Right lobe of liver (tissue), 4 donors: ENCODE measurements at regions not wholly inside any gene's neighbourhood (a gene's known extent, or its start where the extent isn't known, plus 50 kb on each side); places are given as distances from the start of the nearest gene placed in this dataset.

ENCODE experiments used
- POLR2A ChIP-seq: fragments of 450-650 bp; IDR thresholded peaks from one replicate; pipeline ENCODE4 v1.6.1; 2017; ENCODE audit warnings: antibody characterized with exemption, mild to moderate bottlenecking
- TF ChIP-seq, protein P1 (sequence below), 4 donors: fragments of 200-600 bp in 3 of 4; fragments of 450-650 bp in 1 of 4; IDR thresholded peaks; one replicate each; pipeline versions ENCODE4 v1.5.1 to v1.8.0; 2016 to 2022; ENCODE audit warnings: antibody characterized with exemption in 4 of 4, mild to moderate bottlenecking in 2 of 4
- donor health status: DM: no; HTN: no; CAD: no.
- donor health status: DM: no; HTN: no; CAD: no.
- donor health status: DM: no; HTN: yes; CAD: no.

DNA sequence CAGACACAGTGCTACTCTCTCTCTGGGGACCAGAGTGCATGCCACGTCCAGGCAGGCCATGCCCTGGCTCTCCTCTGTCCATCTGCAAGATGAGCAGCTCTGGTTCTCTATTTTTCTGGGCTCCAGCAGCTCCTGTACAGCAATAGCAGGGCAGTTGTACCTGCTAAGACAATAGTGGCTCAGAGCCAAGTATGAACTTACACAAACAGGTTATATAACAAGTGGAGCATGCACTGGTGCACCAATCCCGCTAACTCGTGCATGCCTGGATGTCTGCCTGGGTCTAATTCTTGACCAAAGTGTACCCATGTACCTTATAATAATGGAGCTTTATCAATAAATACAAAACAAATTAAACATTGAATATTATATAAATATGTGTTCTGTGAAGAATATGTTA, 392.3 kb downstream of the CENPC start:
- TF ChIP-seq, protein P1, sequence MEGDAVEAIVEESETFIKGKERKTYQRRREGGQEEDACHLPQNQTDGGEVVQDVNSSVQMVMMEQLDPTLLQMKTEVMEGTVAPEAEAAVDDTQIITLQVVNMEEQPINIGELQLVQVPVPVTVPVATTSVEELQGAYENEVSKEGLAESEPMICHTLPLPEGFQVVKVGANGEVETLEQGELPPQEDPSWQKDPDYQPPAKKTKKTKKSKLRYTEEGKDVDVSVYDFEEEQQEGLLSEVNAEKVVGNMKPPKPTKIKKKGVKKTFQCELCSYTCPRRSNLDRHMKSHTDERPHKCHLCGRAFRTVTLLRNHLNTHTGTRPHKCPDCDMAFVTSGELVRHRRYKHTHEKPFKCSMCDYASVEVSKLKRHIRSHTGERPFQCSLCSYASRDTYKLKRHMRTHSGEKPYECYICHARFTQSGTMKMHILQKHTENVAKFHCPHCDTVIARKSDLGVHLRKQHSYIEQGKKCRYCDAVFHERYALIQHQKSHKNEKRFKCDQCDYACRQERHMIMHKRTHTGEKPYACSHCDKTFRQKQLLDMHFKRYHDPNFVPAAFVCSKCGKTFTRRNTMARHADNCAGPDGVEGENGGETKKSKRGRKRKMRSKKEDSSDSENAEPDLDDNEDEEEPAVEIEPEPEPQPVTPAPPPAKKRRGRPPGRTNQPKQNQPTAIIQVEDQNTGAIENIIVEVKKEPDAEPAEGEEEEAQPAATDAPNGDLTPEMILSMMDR (IDR thresholded peaks at IDR 0.05), result no peak
- TF ChIP-seq POLR2A, result no peak
